Nephron (organoid): ENCODE measurements at regions not wholly inside any gene's neighbourhood (a gene's known extent, or its start where the extent isn't known, plus 50 kb on each side); places are given as distances from the start of the nearest gene placed in this dataset.

ENCODE experiments used
- H3K27ac Mint-ChIP-seq, 3 experiments: 2 replicates each; pipeline ENCODE4 v1.8.0; 2020; ENCODE audit warnings: mixed read lengths in 3 of 3, mild to moderate bottlenecking in 2 of 3, moderate library complexity in 1 of 3
- H3K27me3 Mint-ChIP-seq: 2 replicates; pipeline ENCODE4 v1.8.0; 2021; ENCODE audit warnings: low read depth, mild to moderate bottlenecking, moderate library complexity, mixed read lengths
- H3K36me3 Mint-ChIP-seq: 2 replicates; pipeline ENCODE4 v1.8.0; 2020; ENCODE audit warnings: low read depth, mixed read lengths
- H3K4me1 Mint-ChIP-seq: 2 replicates; pipeline ENCODE4 v1.8.0; 2020; ENCODE audit warnings: mixed read lengths
- H3K4me3 Mint-ChIP-seq, 3 experiments: 2 replicates each; pipeline ENCODE4 v1.8.0; 2020; ENCODE audit warnings: mild to moderate bottlenecking in 3 of 3, mixed read lengths in 3 of 3, moderate library complexity in 2 of 3
- H3K9me3 Mint-ChIP-seq: 2 replicates; pipeline ENCODE4 v1.8.0; 2020; ENCODE audit warnings: mixed read lengths
- CTCF ChIP-seq, 3 experiments: fragments of 200-600 bp; sonication (generic); IDR thresholded peaks; one replicate each; pipeline ENCODE4 v1.5.0; 2021; ENCODE audit warnings: antibody characterized with exemption in 3 of 3; ENCODE audit not compliant: unreplicated experiment in 3 of 3

GRCh38 chr3:73783811-73784210 lies 159.1 kb upstream of the PDZRN3 start:
- no peak overlapping the region for H3K4me3 Mint-ChIP-seq
- H3K27ac Mint-ChIP-seq, result peak overlapping the region in 1 of 3 experiments; percentile 36
- no peaks in the 10 kb centered on the region for H3K9me3 Mint-ChIP-seq
- H3K27me3 Mint-ChIP-seq, result peaks cover 6% of the 10 kb centered on the region
- peaks cover 26% of the 10 kb centered on the region for H3K4me1 Mint-ChIP-seq
- TF ChIP-seq CTCF (IDR thresholded peaks at IDR 0.05; ENCODE audit: unreplicated experiment in 3 of 3), result no peak
- H3K36me3 Mint-ChIP-seq, result no peaks in the 10 kb centered on the region

DNA sequence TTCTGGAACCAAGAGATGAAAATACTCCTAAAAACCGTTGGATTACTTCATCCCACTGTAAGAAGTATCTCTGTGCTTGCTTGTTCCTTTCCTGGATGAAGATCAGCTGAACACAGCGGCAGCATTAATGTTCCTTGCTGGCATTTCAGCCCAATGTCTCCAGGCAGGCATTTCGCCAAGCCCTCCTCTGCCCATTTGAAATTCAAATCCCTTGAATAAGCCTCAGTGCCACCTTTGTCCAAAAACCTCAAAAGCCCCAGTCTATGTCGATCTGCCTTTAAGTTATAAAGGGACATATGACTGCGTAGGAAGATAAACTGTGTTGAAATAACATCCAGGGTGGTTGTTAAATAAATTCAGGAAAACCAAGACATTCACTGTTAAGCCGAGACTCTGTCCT lies 156.8 kb upstream of the PDZRN3 start:
- no peak overlapping the region for H3K27ac Mint-ChIP-seq
- H3K4me1 Mint-ChIP-seq, result peaks cover 22% of the 10 kb centered on the region
- TF ChIP-seq CTCF (IDR thresholded peaks at IDR 0.05; ENCODE audit: unreplicated experiment in 3 of 3), result no peak

GRCh38 chr3:73774645-73775044 lies 149.9 kb upstream of the PDZRN3 start:
- no peak for TF ChIP-seq CTCF (IDR thresholded peaks at IDR 0.05; ENCODE audit: unreplicated experiment in 3 of 3)
- Mint-ChIP-seq H3K4me3 (no peak overlapping the region), H3K36me3 (no peaks in the 10 kb centered on the region), H3K9me3 (no peaks in the 10 kb centered on the region), H3K4me1 (peaks cover 28% of the 10 kb centered on the region), H3K27me3 (no peaks in the 10 kb centered on the region), H3K27ac (peak overlapping the region in 2 of 3 experiments; percentile 11 to 51)

More for the DNA sequence above, 156.8 kb upstream of the PDZRN3 start:
- Mint-ChIP-seq H3K4me3 (no peak overlapping the region), H3K9me3 (no peaks in the 10 kb centered on the region), H3K36me3 (no peaks in the 10 kb centered on the region), H3K27me3 (peaks cover under 1% of the 10 kb centered on the region)

- TF ChIP-seq CTCF (IDR thresholded peaks at IDR 0.05; ENCODE audit: unreplicated experiment in 3 of 3), result no peak
- Mint-ChIP-seq H3K36me3 (no peaks in the 10 kb centered on the region), H3K27me3 (no peaks in the 10 kb centered on the region), H3K27ac (peak overlapping the region; percentile 12 to 75 (median 51)), H3K9me3 (no peaks in the 10 kb centered on the region), H3K4me3 (no peak overlapping the region), H3K4me1 (peaks cover 32% of the 10 kb centered on the region)
Measured at GRCh38 chr3:73773233-73773632, 148.5 kb upstream of the PDZRN3 start.

- peaks cover 38% of the 10 kb centered on the region for H3K4me1 Mint-ChIP-seq
- no peaks in the 10 kb centered on the region for H3K9me3 Mint-ChIP-seq
- H3K27me3 Mint-ChIP-seq, result no peaks in the 10 kb centered on the region
- H3K4me3 Mint-ChIP-seq, result no peak overlapping the region
- no peaks in the 10 kb centered on the region for H3K36me3 Mint-ChIP-seq
- peak overlapping the region; percentile 51 to 75 (median 55) for H3K27ac Mint-ChIP-seq
- no peak for TF ChIP-seq CTCF (IDR thresholded peaks at IDR 0.05; ENCODE audit: unreplicated experiment in 3 of 3)
Measured at GRCh38 chr3:73772076-73772886, 147.5 kb upstream of the PDZRN3 start.
